NCI-H2227 treated with DMSO at 0.1 percent for 48 hours (cell line): ENCODE measurements at regions not wholly inside any gene's neighbourhood (a gene's known extent, or its start where the extent isn't known, plus 50 kb on each side); places are given as distances from the start of the nearest gene placed in this dataset.

ENCODE experiments used
- DNase-seq: peaks from one replicate; lab custom pipeline; 2025; lab: John Stamatoyannopoulos, UW

- DNase-seq = no peak
Observed at GRCh38 chr14:36028665-36029064, 147.9 kb downstream of the PTCSC3 start.

GRCh38 chr14:36028218-36028617 is 148.3 kb downstream of the PTCSC3 start:
- no peak for DNase-seq

- DNase-seq = no peak
Observed at GRCh38 chr14:36027354-36027753, 149.2 kb downstream of the PTCSC3 start.

GRCh38 chr14:36022765-36023410 is 153.6 kb downstream of the PTCSC3 start:
- no peak for DNase-seq

GRCh38 chr14:36021591-36022320 is 154.8 kb downstream of the PTCSC3 start:
- DNase-seq = no peak

DNA sequence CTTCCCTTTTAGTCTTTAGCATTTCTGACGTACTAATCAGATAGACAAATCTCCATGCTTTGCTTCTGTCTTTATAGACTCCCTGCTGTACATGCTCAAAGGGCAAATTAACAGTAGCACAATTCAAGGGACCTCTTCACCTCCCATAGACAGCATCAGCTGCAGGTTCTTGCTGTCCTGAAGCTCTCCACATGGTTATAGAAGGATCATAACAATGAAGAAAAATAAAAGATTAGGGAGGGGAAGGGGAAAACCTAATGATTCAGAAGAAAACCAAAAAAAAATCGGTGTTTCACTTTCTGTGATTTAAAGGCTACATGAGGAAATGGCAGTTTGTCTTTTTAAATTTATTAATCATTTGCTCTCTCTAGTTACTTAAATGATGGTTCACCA is 155.5 kb downstream of the PTCSC3 start:
- no peak for DNase-seq

DNA sequence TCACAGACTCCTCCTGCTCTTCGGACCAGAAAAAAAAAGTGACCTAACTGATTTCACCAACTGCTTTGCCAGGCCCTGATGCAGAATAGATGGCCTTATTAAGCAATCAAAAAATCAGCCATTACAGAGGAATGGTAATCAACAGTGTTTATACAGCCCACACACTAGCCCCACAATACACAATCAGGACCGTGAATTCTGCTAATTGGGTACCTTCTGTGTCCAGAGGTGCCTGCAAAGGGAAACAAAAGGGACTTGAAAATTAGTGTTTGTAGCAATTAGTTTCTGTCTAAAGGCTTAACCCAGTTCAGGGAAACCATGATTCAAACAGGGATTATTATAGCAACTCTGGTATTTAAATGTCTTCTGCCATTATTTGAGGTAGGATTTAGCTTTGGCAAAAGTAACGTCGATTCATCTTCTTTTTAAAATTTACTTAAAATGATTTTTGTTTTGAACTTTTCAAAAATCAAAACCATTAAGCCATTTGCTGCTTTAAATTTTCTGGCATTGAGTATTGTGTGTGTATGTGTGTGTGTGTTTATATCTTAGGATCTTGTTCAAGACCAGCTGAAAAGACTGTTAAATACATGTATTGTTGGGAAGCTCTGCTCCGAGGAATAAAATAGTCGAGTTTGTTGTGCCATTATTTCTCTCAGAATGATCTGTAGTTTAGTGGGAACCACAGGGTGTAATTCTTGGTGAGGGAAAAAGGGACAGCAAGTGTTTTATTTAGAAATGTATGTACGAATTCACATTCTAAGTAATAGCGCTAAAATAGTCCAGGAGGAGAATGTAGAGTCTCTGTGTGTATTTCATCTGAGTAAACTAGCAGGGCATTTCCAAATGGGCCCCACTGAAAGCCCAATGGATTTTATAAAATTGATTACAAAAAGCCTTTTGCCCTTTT is 156.1 kb downstream of the PTCSC3 start:
- peak; percentile 33 for DNase-seq

DNA sequence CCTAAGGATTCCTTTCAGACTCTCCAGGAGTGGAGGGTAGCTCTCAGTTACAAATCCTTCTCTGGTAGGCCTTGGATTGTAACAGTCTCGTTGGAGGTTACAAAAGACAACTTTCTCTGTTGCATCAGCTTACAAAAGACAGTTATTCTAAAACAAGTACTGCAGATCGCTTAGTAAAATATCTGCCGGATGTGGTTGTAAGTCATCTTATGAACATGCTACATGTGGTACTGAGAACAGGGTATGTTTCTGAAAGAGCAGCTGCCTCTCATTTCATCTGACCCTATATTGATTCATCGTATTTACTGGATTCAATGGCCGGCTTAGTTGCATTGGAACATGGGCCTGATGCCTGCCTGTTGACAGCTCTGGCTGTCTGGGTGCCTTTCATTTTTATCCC is 157.4 kb downstream of the PTCSC3 start:
- no peak for DNase-seq

DNA sequence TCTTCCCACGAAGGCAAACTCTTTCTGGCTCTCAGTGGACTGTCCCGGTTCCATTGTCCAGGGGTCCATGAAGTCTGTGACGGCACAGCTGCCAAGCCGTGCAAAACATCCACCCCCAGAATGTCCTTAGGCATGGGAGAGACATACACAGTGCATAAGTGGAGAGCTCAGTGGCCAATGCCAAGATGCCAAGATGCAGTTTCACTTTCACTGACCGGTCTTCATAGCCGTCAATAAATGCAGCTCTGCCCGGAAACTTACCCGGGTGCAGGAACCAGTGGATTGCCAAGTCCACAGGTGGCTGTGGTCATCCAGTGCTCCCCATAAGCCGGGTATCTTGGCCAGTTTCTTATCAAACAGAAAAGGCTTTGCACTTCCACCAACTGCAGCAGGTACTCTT is 162.3 kb downstream of the PTCSC3 start:
- no peak for DNase-seq

GRCh38 chr14:36013483-36013882 is 163.0 kb downstream of the PTCSC3 start:
- no peak for DNase-seq

DNA sequence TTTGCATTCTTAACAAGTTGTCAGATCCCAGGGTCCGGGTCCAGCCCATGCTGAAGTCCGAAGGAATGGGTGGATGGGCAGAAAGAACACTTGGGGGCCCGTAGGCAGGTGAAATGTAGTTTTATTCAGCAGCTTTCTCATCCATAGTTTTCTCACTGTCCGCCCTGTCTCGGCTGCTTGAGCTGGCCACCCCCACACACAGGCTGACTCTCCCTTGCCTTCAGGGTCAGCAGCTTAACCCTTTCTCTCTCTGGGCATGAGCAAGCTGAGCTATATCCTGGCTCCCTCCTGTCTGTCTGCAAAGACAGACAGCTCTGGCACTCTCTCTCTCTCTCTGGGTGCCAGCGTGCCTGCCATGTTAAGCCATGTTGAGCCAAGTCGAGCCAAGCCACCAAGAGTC is 163.9 kb downstream of the PTCSC3 start:
- DNase-seq = no peak

DNA sequence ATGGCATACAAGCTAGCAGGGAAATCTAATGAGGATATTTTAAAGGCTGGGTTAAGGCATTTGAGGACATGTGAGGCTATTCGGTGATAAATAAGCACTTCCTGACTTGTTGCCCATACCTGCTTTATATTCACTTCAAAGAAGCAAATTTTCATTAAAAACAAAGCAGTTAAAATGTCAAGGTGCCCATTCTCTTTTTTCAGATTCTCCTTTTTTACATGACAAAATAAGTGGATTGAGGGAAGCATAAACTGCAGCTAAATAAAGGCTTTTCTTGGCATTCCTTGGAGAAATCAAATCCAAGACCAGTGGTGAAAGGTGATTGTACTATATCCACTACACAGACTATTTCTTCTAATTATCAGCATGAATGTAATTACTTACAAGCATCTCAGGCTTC is 166.9 kb downstream of the PTCSC3 start:
- DNase-seq = no peak

DNA sequence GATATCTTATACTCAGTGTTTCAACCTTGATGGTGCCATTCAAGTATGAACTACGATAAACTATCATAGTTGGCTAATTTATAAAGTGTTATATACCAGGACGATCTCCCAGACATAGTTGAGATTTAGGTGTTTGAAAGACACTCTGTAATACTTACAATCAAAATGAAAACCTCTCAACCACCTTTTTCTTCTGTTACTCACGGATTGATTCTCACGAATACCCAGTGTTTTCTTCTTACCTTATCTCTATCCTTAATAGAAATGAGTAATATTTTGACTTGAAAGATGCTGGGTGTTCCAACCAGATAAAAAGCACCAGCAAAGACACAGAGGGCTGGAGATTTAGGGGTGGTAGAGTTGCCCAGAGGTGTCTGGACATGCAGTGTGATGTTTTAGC is 169.9 kb downstream of the PTCSC3 start:
- DNase-seq = no peak

GRCh38 chr14:36005670-36006069 is 170.9 kb downstream of the PTCSC3 start:
- peak; percentile 28 for DNase-seq

DNA sequence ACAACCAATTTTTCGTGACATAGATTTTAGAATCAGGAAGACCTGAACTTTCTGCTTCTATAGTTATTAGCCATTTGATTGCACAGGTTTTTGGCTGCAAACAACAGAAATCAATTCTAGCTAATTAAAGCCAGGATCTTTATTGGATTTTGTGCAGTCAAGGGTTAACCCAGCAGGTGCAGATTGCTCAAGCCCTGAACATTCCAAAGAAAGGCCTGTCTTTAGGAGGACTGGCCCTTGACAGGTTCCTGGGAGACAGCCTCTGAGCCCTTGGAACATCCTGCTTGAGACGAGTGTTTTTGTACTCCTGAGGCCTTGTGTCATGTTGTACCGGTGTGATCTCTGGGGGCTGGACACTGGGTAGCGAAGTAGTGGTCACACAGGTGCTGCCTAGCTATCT is 174.6 kb downstream of the PTCSC3 start:
- DNase-seq = no peak

DNA sequence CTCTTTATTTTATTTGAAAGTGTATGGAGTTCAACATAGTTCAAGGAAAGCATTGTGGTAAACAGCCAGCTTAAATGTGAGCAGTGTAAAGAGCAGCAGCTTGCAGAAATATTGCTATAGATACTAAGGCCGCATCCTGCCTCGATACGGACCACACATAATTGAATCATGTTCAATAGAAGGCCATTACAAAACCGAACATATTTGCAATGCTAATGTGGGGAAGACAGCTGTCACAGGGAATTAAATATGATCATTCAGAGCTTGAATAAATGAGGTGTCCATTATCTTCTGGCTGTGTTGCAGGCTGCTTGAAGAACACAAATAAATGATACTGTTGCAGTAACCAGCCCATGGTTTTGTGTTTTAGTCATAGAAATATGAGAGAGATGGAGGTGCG is 173.2 kb downstream of the BRMS1L start:
- DNase-seq = no peak

- no peak for DNase-seq
Observed at GRCh38 chr14:35998303-35998702, 172.2 kb downstream of the BRMS1L start.

- no peak for DNase-seq
Observed at GRCh38 chr14:35993684-35993960, 167.5 kb downstream of the BRMS1L start.

DNA sequence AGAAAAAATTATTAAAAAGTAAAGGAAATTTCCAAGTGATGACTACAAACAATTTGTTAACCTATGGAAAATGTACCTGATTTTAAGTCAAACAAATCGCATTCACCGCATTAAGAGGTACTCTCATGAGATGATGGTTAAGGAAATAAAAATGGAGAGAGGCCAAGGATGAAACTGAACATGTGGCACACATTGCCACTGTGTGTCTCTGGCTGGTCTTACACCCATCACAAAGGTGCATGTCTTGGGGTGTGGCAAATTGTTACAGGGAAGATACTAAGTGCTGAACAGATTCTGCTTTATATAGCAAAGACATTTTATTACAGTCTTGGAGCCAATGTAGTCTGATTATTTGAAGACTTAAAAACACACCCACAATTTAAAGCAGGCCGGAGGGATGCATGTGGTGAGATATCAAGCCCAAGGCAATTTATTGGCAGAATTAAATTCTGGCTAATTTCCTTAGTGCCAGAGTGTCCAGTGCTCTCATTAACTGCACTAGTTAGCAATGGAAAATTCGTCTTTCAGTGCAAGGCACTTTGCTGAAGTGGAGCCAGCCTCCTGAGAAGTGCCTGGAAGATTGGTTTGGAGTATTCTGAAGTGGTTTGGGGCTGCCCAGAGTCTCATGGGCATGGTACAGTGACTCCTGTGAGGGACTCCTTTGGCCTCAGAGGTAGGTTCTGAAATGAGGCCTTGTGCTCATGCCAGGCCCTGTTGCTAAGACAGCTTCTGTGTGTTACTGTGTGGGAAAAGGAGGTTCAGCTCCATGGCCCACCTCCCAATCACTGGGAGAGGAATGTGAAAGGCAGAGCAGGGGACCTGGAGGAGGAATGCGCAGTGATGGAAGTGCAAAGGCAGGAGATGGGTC is 166.9 kb downstream of the BRMS1L start:
- DNase-seq = no peak

- no peak for DNase-seq
Observed at GRCh38 chr14:35991356-35991755, 165.2 kb downstream of the BRMS1L start.

DNA sequence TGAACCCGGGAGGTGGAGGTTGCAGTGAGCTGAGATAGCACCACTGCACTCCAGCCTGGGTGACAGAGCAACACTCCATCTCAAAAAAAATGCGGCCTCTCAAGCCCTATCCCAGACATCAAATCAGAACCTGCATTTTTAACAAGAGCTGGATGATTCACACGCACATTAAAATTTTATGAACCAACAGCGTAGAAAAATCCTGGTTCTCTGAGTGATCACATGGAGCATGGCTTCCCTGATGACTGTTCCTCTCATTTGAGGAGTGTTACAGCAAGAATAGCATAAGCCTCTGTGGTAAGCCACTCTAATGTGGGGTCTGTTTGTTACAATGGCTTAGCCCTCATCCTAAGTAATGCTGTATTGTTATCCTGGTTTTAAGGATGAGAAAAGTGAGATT is 163.6 kb downstream of the BRMS1L start:
- DNase-seq = no peak
